Neural progenitor cell (in vitro differentiated cells): ENCODE measurements at regions not wholly inside any gene's neighbourhood (a gene's known extent, or its start where the extent isn't known, plus 50 kb on each side); places are given as distances from the start of the nearest gene placed in this dataset.

Experiments
- CTCF ChIP-seq: fragments of 200-600 bp; sonication (generic); IDR thresholded peaks from 2 replicates; pipeline ENCODE4 v1.5.1; 2017; ENCODE audit warnings: antibody characterized with exemption, mild to moderate bottlenecking
- EZH2 ChIP-seq: fragments of 200-600 bp; sonication (generic); IDR thresholded peaks from 2 replicates; pipeline ENCODE4 v1.6.1; 2017; ENCODE audit warnings: antibody characterized with exemption, mild to moderate bottlenecking, moderate library complexity

- TF ChIP-seq CTCF: no peak
- no peak for TF ChIP-seq EZH2
Measured at GRCh38 chr18:4994710-4995109, 202.3 kb downstream of the AKAIN1 start.
